Pancreas (tissue), 10 donors: ENCODE measurements at regions not wholly inside any gene's neighbourhood (a gene's known extent, or its start where the extent isn't known, plus 50 kb on each side); places are given as distances from the start of the nearest gene placed in this dataset.
"Not testable (repeated sequence)": the region's sequence is repeated elsewhere in the genome, so short reads cannot be mapped to it uniquely, and the experiment has no call there.

Experiments
- ATAC-seq, 4 donors: fragments of 200-7000 bp; cut with Tn5 transposase; one replicate each; pipeline versions ENCODE4 v1.8.0 to v1.9.1; 2020; ENCODE audit warnings: mild to moderate bottlenecking in 4 of 4, moderate library complexity in 4 of 4
- DNase-seq, 6 donors: peaks; one replicate each; pipeline ENCODE4 v3.0.0-alpha.2; 2020
- FAIRE-seq: peaks from 2 replicates; lab custom pipeline; 2012; peaks lifted over from hg19 to GRCh38; lab: Jason Lieb, UNC
- H3K27ac ChIP-seq, 4 donors: fragments of 200-600 bp; sonication (generic); 1 replicate in 3 of 4; 2 replicates in 1 of 4; pipeline versions ENCODE4 v1.5.0 to v1.8.0; 2020
- H3K27me3 ChIP-seq, 4 donors: fragments of 200-600 bp; one replicate each; pipeline ENCODE4 v1.8.0; 2021
- H3K36me3 ChIP-seq, 3 donors: fragments of 200-600 bp; sonication (generic) in 1 of 3; one replicate each; pipeline versions ENCODE4 v1.5.0 to v1.8.0; 2020 to 2021
- H3K4me1 ChIP-seq, 3 donors: fragments of 200-600 bp; one replicate each; pipeline ENCODE4 v1.8.0; 2021
- H3K4me3 ChIP-seq, 4 donors: fragments of 200-600 bp; sonication (generic) in 2 of 4; one replicate each; pipeline versions ENCODE4 v1.5.0 to v1.8.0; 2020 to 2021
- H3K9me3 ChIP-seq, 4 donors: fragments of 200-600 bp; one replicate each; pipeline ENCODE4 v1.8.0; 2021
- CTCF ChIP-seq, 4 donors: fragments of 200-600 bp; sonication (generic) in 3 of 4; IDR thresholded peaks; one replicate each; pipeline versions ENCODE4 v1.5.0 to v1.8.0; 2021; ENCODE audit warnings: antibody characterized with exemption in 4 of 4
- WGBS, 2 donors: extraction: QIAGEN DNeasy Blood & Tissue Kit; methylation state at CpG; one replicate each; pipeline ENCODE4 v1.1.7; 2013; 5-methylcytosine and 5-hydroxymethylcytosine counted together
- intact Hi-C, 3 donors: fragments of 100-400 bp; cut with DNase I; formaldehyde crosslinking; loops; one replicate each; pipeline versions ENCODE4 v1.11.1 to v1.14.2; 2022
- donor health status: healthy with polysubstance abuse.
- donor health status: DM: no; HTN: no; CAD: no; lungs with moderate emphysema.
- donor health status: DM: no; HTN: no; CAD: no.
- donor health status: control.
- donor health status: control.
- donor health status: Bipolar disorder and iron deficiency.
- donor health status: DM: yes; HTN: yes; CAD: no.
- donor health status: DM: no; HTN: no; CAD: no.
- donor health status: DM: no; HTN: no; CAD: no.
- donor health status: DM: yes; HTN: yes; CAD: no.

GRCh38 chr6:4225161-4225872, 89.9 kb upstream of the ECI2 start:
- WGBS, 2 donors, result 59 to 61% methylated on average over 9 of the region's 9 CpGs
- ATAC-seq (no peak), FAIRE-seq (no peak), DNase-seq (no peak)
- intact Hi-C loops, result no loop called here
- no peaks in the 10 kb centered on the region for H3K27me3 ChIP-seq
- H3K27ac ChIP-seq, result no peak overlapping the region
- no peaks in the 10 kb centered on the region for H3K36me3 ChIP-seq
- H3K4me3 ChIP-seq, result no peak overlapping the region
- TF ChIP-seq CTCF (IDR thresholded peaks at IDR 0.05), result no peak
- no peaks in the 10 kb centered on the region for H3K4me1 ChIP-seq
- no peaks in the 10 kb centered on the region for H3K9me3 ChIP-seq

- TF ChIP-seq CTCF (IDR thresholded peaks at IDR 0.05), result no peak
- H3K4me1 ChIP-seq, result no peaks in the 10 kb centered on the region
- ATAC-seq, result peak in 1 of 4 donors; percentile 18
- WGBS, 2 donors, result 41 to 42% methylated on average over 9 of the region's 9 CpGs
- H3K36me3 ChIP-seq, result no peaks in the 10 kb centered on the region
- no peaks in the 10 kb centered on the region for H3K9me3 ChIP-seq
- no peak for FAIRE-seq
- no peak overlapping the region for H3K4me3 ChIP-seq
- DNase-seq, result no peak
- intact Hi-C loops, result no loop called here
- H3K27ac ChIP-seq, result no peak overlapping the region
- H3K27me3 ChIP-seq, result no peaks in the 10 kb centered on the region
These were observed 88.9 kb upstream of the ECI2 start for GRCh38 chr6:4224067-4224978.

GRCh38 chr6:4220558-4220957, 85.2 kb upstream of the ECI2 start:
- no peak overlapping the region for H3K27ac ChIP-seq
- no peaks in the 10 kb centered on the region for H3K27me3 ChIP-seq
- intact Hi-C loops, result no loop called here
- WGBS, 2 donors, result 86% methylated on average over 1 of the region's 1 CpG
- no peaks in the 10 kb centered on the region for H3K4me1 ChIP-seq
- DNase-seq (no peak), ATAC-seq (no peak), FAIRE-seq (no peak)
- H3K36me3 ChIP-seq, result no peaks in the 10 kb centered on the region
- no peaks in the 10 kb centered on the region for H3K9me3 ChIP-seq
- H3K4me3 ChIP-seq, result no peak overlapping the region
- no peak for TF ChIP-seq CTCF (IDR thresholded peaks at IDR 0.05)

- H3K36me3 ChIP-seq, H3K4me1 ChIP-seq, H3K4me3 ChIP-seq, FAIRE-seq, DNase-seq, H3K27me3 ChIP-seq, H3K27ac ChIP-seq, H3K9me3 ChIP-seq, ATAC-seq, intact Hi-C loops: not testable (repeated sequence)
- WGBS, 2 donors, result 94 to 97% methylated on average over 3 of the region's 3 CpGs
These were observed 83.4 kb upstream of the ECI2 start for GRCh38 chr6:4218619-4219317.

GRCh38 chr6:4212588-4212987, 77.2 kb upstream of the ECI2 start:
- FAIRE-seq (no peak), ATAC-seq (no peak), DNase-seq (no peak)
- Histone ChIP-seq H3K27me3 (no peaks in the 10 kb centered on the region), H3K36me3 (no peaks in the 10 kb centered on the region), H3K27ac (no peak overlapping the region), H3K9me3 (no peaks in the 10 kb centered on the region), H3K4me1 (no peaks in the 10 kb centered on the region), H3K4me3 (no peak overlapping the region)
- no peak for TF ChIP-seq CTCF (IDR thresholded peaks at IDR 0.05)
- WGBS, 2 donors, result 91 to 96% methylated on average over 1 of the region's 1 CpG
- intact Hi-C loops, result no loop called here
